GM19395 (cell line): ENCODE measurements at regions not wholly inside any gene's neighbourhood (a gene's known extent, or its start where the extent isn't known, plus 50 kb on each side); places are given as distances from the start of the nearest gene placed in this dataset.
"Not testable (repeated sequence)": the region's sequence is repeated elsewhere in the genome, so short reads cannot be mapped to it uniquely, and the experiment has no call there.

Experiments
- ATAC-seq: cut with Tn5 transposase; IDR thresholded peaks from one replicate; pipeline ENCODE4 v1.9.1; 2021; ENCODE audit warnings: mild to moderate bottlenecking, moderate library complexity; ENCODE audit not compliant: unreplicated experiment

GRCh38 chr17:71535321-71535720 is 585.5 kb upstream of the SOX9 start:
- ATAC-seq: no peak

- no peak for ATAC-seq
Measured at GRCh38 chr17:71546419-71546818, 574.4 kb upstream of the SOX9 start.

- no peak for ATAC-seq
Measured at GRCh38 chr17:71547904-71548303, 572.9 kb upstream of the SOX9 start.

- ATAC-seq: no peak
Measured at GRCh38 chr17:71548540-71549190, 572.2 kb upstream of the SOX9 start.

- ATAC-seq: no peak
Measured at GRCh38 chr17:71550675-71551074, 570.1 kb upstream of the SOX9 start.

- ATAC-seq: no peak
Measured at GRCh38 chr17:71553381-71553780, 567.4 kb upstream of the SOX9 start.

GRCh38 chr17:71558901-71559300 is 561.9 kb upstream of the SOX9 start:
- no peak for ATAC-seq

GRCh38 chr17:71572343-71572742 is 548.5 kb upstream of the SOX9 start:
- no peak for ATAC-seq

- ATAC-seq: no peak
Measured at GRCh38 chr17:71578446-71578845, 542.4 kb upstream of the SOX9 start.

- no peak for ATAC-seq
Measured at GRCh38 chr17:71580220-71580619, 540.6 kb upstream of the SOX9 start.

GRCh38 chr17:71585540-71585939 is 535.3 kb upstream of the SOX9 start:
- no peak for ATAC-seq

GRCh38 chr17:71592431-71592830 is 528.4 kb upstream of the SOX9 start:
- ATAC-seq: no peak

GRCh38 chr17:71593078-71593477 is 527.7 kb upstream of the SOX9 start:
- ATAC-seq: no peak

- not testable (repeated sequence) for ATAC-seq
Measured at GRCh38 chr17:71599583-71599982, 521.2 kb upstream of the SOX9 start.

GRCh38 chr17:71600137-71600789 is 520.6 kb upstream of the SOX9 start:
- no peak for ATAC-seq

- no peak for ATAC-seq
Measured at GRCh38 chr17:71601894-71602504, 518.8 kb upstream of the SOX9 start.

- no peak for ATAC-seq
Measured at GRCh38 chr17:71613996-71614395, 506.8 kb upstream of the SOX9 start.

GRCh38 chr17:71615820-71616219 is 505.0 kb upstream of the SOX9 start:
- ATAC-seq: no peak

- ATAC-seq: not testable (repeated sequence)
Measured at GRCh38 chr17:71617767-71618166, 503.1 kb upstream of the SOX9 start.

- ATAC-seq: no peak
Measured at GRCh38 chr17:71625330-71625729, 495.5 kb upstream of the SOX9 start.

GRCh38 chr17:71628306-71628705 is 492.5 kb upstream of the SOX9 start:
- ATAC-seq: no peak

GRCh38 chr17:71631483-71631882 is 489.3 kb upstream of the SOX9 start:
- ATAC-seq: no peak
